H1 (cell line): ENCODE measurements at regions not wholly inside any gene's neighbourhood (a gene's known extent, or its start where the extent isn't known, plus 50 kb on each side); places are given as distances from the start of the nearest gene placed in this dataset.

Experiments
- CTCF ChIA-PET: fragments of 300-600 bp; sonication (Branson Sonifier 250); formaldehyde crosslinking; loops from one replicate; lab custom pipeline; 2021; ENCODE audit not compliant: partially characterized antibody; lab: Charles Lee
- POLR2A ChIA-PET: fragments of 300-600 bp; sonication (Branson Sonifier 250); formaldehyde crosslinking; loops from one replicate; lab custom pipeline; 2021; ENCODE audit warnings: inconsistent platforms; ENCODE audit not compliant: partially characterized antibody; lab: Charles Lee
- DNase-seq, 2 experiments: peaks; one replicate each; pipeline versions ENCODE4 v3.0.0 to v3.0.0-alpha.2; 2010 to 2022; ENCODE audit warnings: low spot score in 2 of 2, low read depth in 1 of 2, mixed read lengths in 1 of 2
- FAIRE-seq: peaks from 2 replicates; lab custom pipeline; 2011; peaks lifted over from hg19 to GRCh38; lab: Jason Lieb, UNC
- H2AFZ ChIP-seq: 2 replicates; pipeline ENCODE4 v1.8.1; 2012; ENCODE audit warnings: low read length, inconsistent platforms
- H2AK5ac ChIP-seq: 2 replicates; pipeline ENCODE4 v1.6.1; 2013; ENCODE audit warnings: low read depth, low read length
- H2BK120ac ChIP-seq: replicated peaks from 2 replicates; pipeline ENCODE3; 2013; ENCODE audit warnings: low read depth, low read length, inconsistent platforms
- H2BK12ac ChIP-seq: 2 replicates; pipeline ENCODE4 v1.6.1; 2013; ENCODE audit warnings: low read depth, low read length
- H2BK15ac ChIP-seq: 2 replicates; pipeline ENCODE4 v1.6.1; 2013; ENCODE audit warnings: low read length
- H2BK20ac ChIP-seq: 2 replicates; pipeline ENCODE4 v1.6.1; 2013; ENCODE audit warnings: low read length
- H2BK5ac ChIP-seq: 2 replicates; pipeline ENCODE4 v1.6.1; 2013; ENCODE audit warnings: low read depth, low read length
- H3K14ac ChIP-seq: 2 replicates; pipeline ENCODE4 v1.6.1; 2013; ENCODE audit warnings: inconsistent platforms; ENCODE audit not compliant: insufficient read length
- H3K18ac ChIP-seq: 2 replicates; pipeline ENCODE4 v1.6.1; 2013; ENCODE audit warnings: low read length; ENCODE audit errors: extremely low read depth
- H3K23ac ChIP-seq: 2 replicates; pipeline ENCODE4 v1.6.1; 2013; ENCODE audit warnings: inconsistent platforms; ENCODE audit not compliant: insufficient read length
- H3K23me2 ChIP-seq: 2 replicates; pipeline ENCODE4 v1.6.1; 2013; ENCODE audit warnings: low read depth, low read length
- H3K27ac ChIP-seq: 2 replicates; pipeline ENCODE4 v1.6.1; 2011; ENCODE audit warnings: low read depth, low read length, inconsistent platforms
- H3K27me3 ChIP-seq, 4 experiments: replicated peaks in 1 of 4; 1 replicate in 1 of 4; 2 replicates in 3 of 4; pipeline versions ENCODE4 v1.6.1 to v1.8.1; 2011 to 2013; ENCODE audit warnings: low read length in 3 of 4, mild to moderate bottlenecking in 3 of 4, inconsistent platforms in 2 of 4, mixed read lengths in 2 of 4, moderate library complexity in 1 of 4; ENCODE audit not compliant: control insufficient read depth in 3 of 4, insufficient read depth in 3 of 4; ENCODE audit errors: extremely low read depth in 1 of 4
- H3K36me3 ChIP-seq, 4 experiments: 2 replicates each; pipeline versions ENCODE4 v1.6.1 to v1.8.1; 2011 to 2013; ENCODE audit warnings: mild to moderate bottlenecking in 4 of 4, low read length in 3 of 4, moderate library complexity in 2 of 4, control low read depth in 1 of 4, inconsistent platforms in 1 of 4; ENCODE audit not compliant: insufficient read depth in 4 of 4, control insufficient read depth in 2 of 4
- H3K4ac ChIP-seq: replicated peaks from 2 replicates; pipeline ENCODE3; 2013; ENCODE audit warnings: low read length, low read depth, mixed read lengths, inconsistent platforms; ENCODE audit not compliant: insufficient read length
- H3K4me1 ChIP-seq, 4 experiments: replicated peaks in 1 of 4; 1 replicate in 1 of 4; 2 replicates in 3 of 4; pipeline versions ENCODE4 v1.6.1 to v1.8.1; 2011 to 2013; ENCODE audit warnings: low read length in 3 of 4, inconsistent platforms in 2 of 4, mixed read lengths in 1 of 4; ENCODE audit not compliant: insufficient read depth in 4 of 4, control insufficient read depth in 3 of 4
- H3K4me2 ChIP-seq, 2 experiments: 2 replicates each; pipeline versions ENCODE4 v1.6.1 to v1.8.1; 2011 to 2013; ENCODE audit warnings: low read depth in 2 of 2, low read length in 2 of 2, control low read depth in 1 of 2, inconsistent platforms in 1 of 2, mild to moderate bottlenecking in 1 of 2; ENCODE audit not compliant: insufficient read depth in 1 of 2
- H3K4me3 ChIP-seq, 4 experiments: fragments of 200-600, 300-600 bp in 1 of 4; sonication (generic), shearing (Covaris generic), sonication (Bioruptor Twin) in 1 of 4; 2 replicates each; pipeline versions ENCODE4 v1.5.1 to v1.8.1; 2011 to 2016; ENCODE audit warnings: low read length in 4 of 4, low read depth in 3 of 4, control low read depth in 2 of 4, inconsistent platforms in 2 of 4, mild to moderate bottlenecking in 2 of 4, mixed read lengths in 1 of 4, moderate library complexity in 1 of 4; ENCODE audit not compliant: insufficient read depth in 2 of 4; ENCODE audit errors: extremely low read depth in 1 of 4
- H3K56ac ChIP-seq: replicated peaks from 2 replicates; pipeline ENCODE3; 2013; ENCODE audit warnings: low read depth, mild to moderate bottlenecking, mixed read lengths, low read length, inconsistent platforms; ENCODE audit not compliant: insufficient read length
- H3K79me1 ChIP-seq: 2 replicates; pipeline ENCODE4 v1.6.1; 2013; ENCODE audit warnings: low read depth, low read length, control low read depth
- H3K79me2 ChIP-seq, 2 experiments: 2 replicates each; pipeline versions ENCODE4 v1.6.1 to v1.8.1; 2012 to 2013; ENCODE audit warnings: low read length in 2 of 2, mild to moderate bottlenecking in 2 of 2, inconsistent platforms in 1 of 2; ENCODE audit not compliant: insufficient read depth in 2 of 2, control insufficient read depth in 1 of 2
- H3K9ac ChIP-seq, 4 experiments: replicated peaks in 1 of 4; 1 replicate in 1 of 4; 2 replicates in 3 of 4; pipeline versions ENCODE4 v1.6.1 to v1.8.1; 2011 to 2013; ENCODE audit warnings: low read depth in 3 of 4, low read length in 3 of 4, control low read depth in 2 of 4, mild to moderate bottlenecking in 2 of 4, moderate library complexity in 2 of 4, inconsistent platforms in 1 of 4; ENCODE audit errors: extremely low read depth in 1 of 4
- H3K9me3 ChIP-seq, 2 experiments: 2 replicates each; pipeline versions ENCODE4 v1.6.1 to v1.8.1; 2012 to 2013; ENCODE audit warnings: mild to moderate bottlenecking in 2 of 2, moderate library complexity in 2 of 2, control low read depth in 1 of 2, inconsistent platforms in 1 of 2, low read depth in 1 of 2, low read length in 1 of 2, mixed read lengths in 1 of 2; ENCODE audit not compliant: insufficient read depth in 2 of 2
- H4K20me1 ChIP-seq, 2 experiments: replicated peaks in 1 of 2; 2 replicates each; pipeline versions ENCODE3 to v1.8.1; 2011 to 2013; ENCODE audit warnings: inconsistent platforms in 2 of 2, low read length in 2 of 2, mild to moderate bottlenecking in 1 of 2; ENCODE audit not compliant: insufficient read depth in 2 of 2, control insufficient read depth in 1 of 2
- H4K5ac ChIP-seq: 2 replicates; pipeline ENCODE4 v1.6.1; 2013; ENCODE audit warnings: low read length, low read depth, mixed read lengths, inconsistent platforms; ENCODE audit not compliant: insufficient read length
- H4K8ac ChIP-seq: 2 replicates; pipeline ENCODE4 v1.8.0; 2013; ENCODE audit warnings: mild to moderate bottlenecking, moderate library complexity, low read length, inconsistent platforms; ENCODE audit not compliant: insufficient read depth; ENCODE audit errors: extremely low read depth
- H4K91ac ChIP-seq: replicated peaks from 2 replicates; pipeline ENCODE3; 2013; ENCODE audit warnings: low read length, mixed read lengths, inconsistent platforms; ENCODE audit not compliant: insufficient read length
- ATF2 ChIP-seq: IDR thresholded peaks from 2 replicates; pipeline ENCODE4 v1.6.1; 2012; ENCODE audit warnings: low read length, inconsistent platforms
- E2F6 ChIP-seq: IDR thresholded peaks from 2 replicates; pipeline ENCODE4 v1.6.1; 2012; ENCODE audit warnings: inconsistent platforms
- FOSL1 ChIP-seq: IDR thresholded peaks from 2 replicates; pipeline ENCODE4 v1.6.1; 2011; ENCODE audit warnings: mild to moderate bottlenecking, low read depth, low read length, moderate library complexity; ENCODE audit not compliant: insufficient read depth
- GABPA ChIP-seq: IDR thresholded peaks from 2 replicates; pipeline ENCODE4 v1.6.1; 2011; ENCODE audit warnings: mild to moderate bottlenecking, low read length, moderate library complexity, borderline replicate concordance; ENCODE audit not compliant: insufficient read depth
- JUND ChIP-seq: IDR thresholded peaks from 2 replicates; pipeline ENCODE4 v1.6.1; 2011; ENCODE audit warnings: mild to moderate bottlenecking, improper control_type of control experiment, low read length
- POU5F1 ChIP-seq: IDR thresholded peaks from 2 replicates; pipeline ENCODE4 v1.6.1; 2011; ENCODE audit warnings: low read depth, mild to moderate bottlenecking, low read length, moderate library complexity
- SIN3A ChIP-seq, 2 experiments: IDR thresholded peaks in 1 of 2; conservative IDR thresholded peaks in 1 of 2; 2 replicates each; pipeline ENCODE4 v1.6.1; 2011 to 2012; ENCODE audit warnings: low read length in 2 of 2, improper control_type of control experiment in 1 of 2, low read depth in 1 of 2, mild to moderate bottlenecking in 1 of 2
- SIRT6 ChIP-seq: IDR thresholded peaks from one replicate; pipeline ENCODE4 v1.7.1; 2012; ENCODE audit warnings: low read length, inconsistent platforms
- TAF7 ChIP-seq: optimal IDR thresholded peaks from 2 replicates; pipeline ENCODE3; 2011; ENCODE audit warnings: low read depth, mild to moderate bottlenecking, inconsistent platforms, low read length, moderate library complexity, borderline replicate concordance
- YY1 ChIP-seq: IDR thresholded peaks from 2 replicates; pipeline ENCODE4 v1.6.1; 2011; ENCODE audit warnings: low read depth, mild to moderate bottlenecking, low read length
- WGBS, 2 experiments: shearing (Covaris generic) in 1 of 2; methylation state at CpG; one replicate each; pipeline versions ENCODE4 v1.1.6 to v1.1.7; 2013 to 2015; ENCODE audit warnings: low lambda C conversion rate in 2 of 2, mixed read lengths in 2 of 2, inconsistent platforms in 1 of 2, low coverage in 1 of 2, missing lambda C conversion rate in 1 of 2; ENCODE audit not compliant: insufficient replicate concordance in 2 of 2, insufficient coverage in 1 of 2, insufficient read length in 1 of 2; ENCODE audit errors: extremely low coverage in 1 of 2, missing lambda C conversion rate in 1 of 2; 5-methylcytosine and 5-hydroxymethylcytosine counted together

GRCh38 chr7:10724449-10724848, 249.2 kb upstream of the PHF14 start:
- Histone ChIP-seq H2BK120ac (no peak overlapping the region), H4K20me1 (no peaks in the 10 kb centered on the region), H3K27me3 (no peaks in the 10 kb centered on the region), H3K27ac (no peak overlapping the region), H2BK12ac (no peak overlapping the region), H3K4ac (no peak overlapping the region), H3K23me2 (no peaks in the 10 kb centered on the region), H4K5ac (no peak overlapping the region), H3K14ac (no peak overlapping the region), H3K4me1 (no peaks in the 10 kb centered on the region), H3K56ac (no peak overlapping the region), H2AK5ac (no peak overlapping the region), H3K9ac (no peak overlapping the region), H3K4me2 (no peak overlapping the region), H2BK5ac (no peak overlapping the region), H2BK20ac (no peak overlapping the region), H3K79me1 (no peaks in the 10 kb centered on the region), H3K18ac (no peak overlapping the region), H2AFZ (no peak overlapping the region), H3K4me3 (no peak overlapping the region), H3K36me3 (no peaks in the 10 kb centered on the region), H2BK15ac (no peak overlapping the region), H3K79me2 (no peaks in the 10 kb centered on the region), H4K91ac (no peak overlapping the region), H3K9me3 (no peaks in the 10 kb centered on the region), H4K8ac (no peak overlapping the region), H3K23ac (no peak overlapping the region)
- ChIA-PET CTCF (no interaction called here), POLR2A (no interaction called here)
- FAIRE-seq (no peak), DNase-seq (no peak)
- 100% methylated on average over 1 of the region's 1 CpG; no CpG with 5 or more reads in 1 of the 2 experiments for WGBS, 2 experiments
- TF ChIP-seq YY1 (no peak), GABPA (no peak), FOSL1 (no peak), SIN3A (conservative IDR thresholded peaks at IDR 0.05 in 1 of 2, IDR thresholded peaks at IDR 0.05 in 1 of 2; ENCODE audit: low read depth in 1 of 2, low read length in 2 of 2) (no peak), E2F6 (no peak), ATF2 (no peak), JUND (no peak), POU5F1 (no peak), TAF7 (no peak), SIRT6 (no peak)
